NCI-H2196 treated with DMSO at 0.1 percent for 48 hours (cell line): ENCODE measurements at regions not wholly inside any gene's neighbourhood (a gene's known extent, or its start where the extent isn't known, plus 50 kb on each side); places are given as distances from the start of the nearest gene placed in this dataset.
"Not testable (repeated sequence)": the region's sequence is repeated elsewhere in the genome, so short reads cannot be mapped to it uniquely, and the experiment has no call there.

Source experiments
- DNase-seq: peaks from one replicate; lab custom pipeline; 2025; ENCODE audit not compliant: unreplicated experiment; lab: John Stamatoyannopoulos, UW

DNA sequence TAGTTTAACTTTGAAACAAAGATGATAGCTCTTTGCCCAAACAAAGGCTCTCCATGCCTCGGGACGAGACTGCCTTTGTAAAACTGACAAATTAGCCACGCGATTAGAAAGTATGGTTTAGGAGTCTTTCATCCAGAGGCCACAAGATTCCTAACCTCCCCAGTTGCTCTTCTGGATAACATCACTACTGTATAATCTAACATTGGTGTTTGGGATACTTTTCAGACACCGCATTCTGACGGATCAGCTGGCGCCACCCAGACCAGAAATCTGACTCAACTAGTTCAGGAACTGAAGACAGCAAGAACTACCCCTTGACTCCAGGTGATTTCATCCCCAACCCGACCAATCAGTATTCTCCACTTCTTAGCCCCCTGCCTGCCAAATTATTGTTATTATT, 98.1 kb upstream of the TEX13D start:
- no peak for DNase-seq

DNA sequence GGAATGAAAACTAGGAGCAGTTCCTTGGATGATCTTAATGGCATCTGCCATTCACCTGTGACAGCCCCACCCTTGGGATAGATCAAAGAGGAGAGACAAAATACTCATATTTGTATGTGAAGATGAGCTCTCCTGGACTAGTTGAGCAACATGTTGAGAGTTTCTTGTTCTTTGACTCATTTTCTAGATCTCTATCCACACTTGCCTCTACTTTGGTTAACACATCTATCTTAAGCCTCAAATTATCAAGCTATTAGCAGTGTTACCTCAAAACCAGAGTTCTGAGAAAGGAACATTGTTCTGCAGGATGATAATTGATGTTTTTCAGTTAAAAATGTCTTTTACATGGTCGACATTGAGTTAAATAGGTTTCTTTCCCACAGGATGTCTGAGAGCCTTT, 94.2 kb upstream of the TEX13D start:
- no peak for DNase-seq

DNA sequence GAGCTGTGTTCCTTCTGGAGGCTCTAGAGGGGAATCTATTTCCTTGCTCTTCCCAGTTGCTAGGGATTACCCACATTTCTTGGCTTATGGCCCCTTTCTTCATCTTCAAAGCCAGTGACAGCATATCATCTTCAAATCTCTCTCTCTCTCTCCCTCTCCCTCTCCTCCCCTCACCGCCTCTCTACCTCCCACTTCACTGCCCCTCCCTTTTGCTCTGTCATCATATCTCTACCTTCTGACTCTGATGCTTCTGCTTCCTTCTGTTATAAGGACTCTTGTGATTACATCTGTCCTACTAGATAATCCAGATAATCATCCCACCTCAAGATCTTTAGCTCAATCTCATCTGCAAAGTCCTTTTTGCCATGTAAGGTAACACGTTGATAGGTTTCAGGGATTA, 93.1 kb upstream of the TEX13D start:
- DNase-seq = no peak

- DNase-seq = no peak
Observed at GRCh38 chrX:124239911-124240310, 92.5 kb upstream of the TEX13D start.

DNA sequence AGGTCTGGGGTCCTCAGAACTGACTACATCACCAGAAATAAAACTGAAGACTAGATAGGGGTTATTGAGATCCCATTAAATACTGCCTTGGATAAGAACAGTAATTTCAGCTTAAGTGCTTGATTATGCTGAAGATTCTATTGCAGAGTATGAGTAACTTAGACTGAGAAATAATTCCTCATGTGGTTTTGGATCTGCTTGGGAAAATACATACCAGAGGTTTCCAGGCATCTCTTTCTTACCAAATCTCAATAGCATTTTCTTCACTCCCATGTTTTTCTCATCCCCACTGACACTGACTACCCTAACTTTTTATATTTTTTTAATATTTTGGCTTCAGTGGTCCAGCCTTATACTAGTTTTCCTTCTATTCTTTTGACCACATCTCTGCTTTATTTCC, 92.0 kb upstream of the TEX13D start:
- no peak for DNase-seq

DNA sequence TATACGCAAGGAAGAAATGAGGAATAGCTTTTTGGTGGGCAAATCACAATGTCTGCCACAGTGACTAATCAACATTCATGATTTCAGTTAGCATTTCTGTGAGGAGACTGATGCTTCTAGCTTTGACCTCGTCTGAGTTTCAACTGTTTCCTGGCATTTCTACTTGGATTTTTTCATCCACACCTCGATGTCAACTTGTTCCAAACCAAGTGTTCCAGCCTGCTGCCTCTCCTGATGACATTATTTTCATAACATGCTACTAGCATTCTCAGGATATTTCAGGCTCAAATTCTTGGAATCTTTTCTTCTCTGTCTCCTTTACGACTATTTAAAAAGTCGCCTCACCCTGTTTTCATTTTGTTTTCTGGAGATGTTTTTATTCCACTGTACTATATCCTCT, 90.3 kb upstream of the TEX13D start:
- DNase-seq = no peak

DNA sequence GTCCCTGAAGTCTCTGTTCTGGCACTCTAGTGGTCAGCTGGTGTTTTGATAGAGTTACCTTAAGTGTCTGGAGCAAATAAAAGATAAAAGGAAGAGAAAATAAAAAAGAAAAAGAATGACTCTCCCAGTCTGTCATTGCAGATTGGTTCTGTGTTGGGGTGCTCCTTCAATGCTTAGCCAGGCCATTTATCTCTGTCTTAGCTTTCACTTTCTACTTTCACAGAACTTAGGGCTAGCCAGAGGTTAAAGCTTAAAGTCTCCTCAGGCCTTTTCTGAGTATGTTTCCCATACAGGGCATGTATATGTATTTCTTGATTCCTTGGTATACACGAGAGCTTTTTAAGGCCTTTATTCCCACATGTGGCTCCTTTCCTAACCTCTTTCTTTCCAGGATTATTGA, 83.1 kb upstream of the TEX13D start:
- no peak for DNase-seq

GRCh38 chrX:124250835-124251437, 81.5 kb upstream of the TEX13D start:
- no peak for DNase-seq

DNA sequence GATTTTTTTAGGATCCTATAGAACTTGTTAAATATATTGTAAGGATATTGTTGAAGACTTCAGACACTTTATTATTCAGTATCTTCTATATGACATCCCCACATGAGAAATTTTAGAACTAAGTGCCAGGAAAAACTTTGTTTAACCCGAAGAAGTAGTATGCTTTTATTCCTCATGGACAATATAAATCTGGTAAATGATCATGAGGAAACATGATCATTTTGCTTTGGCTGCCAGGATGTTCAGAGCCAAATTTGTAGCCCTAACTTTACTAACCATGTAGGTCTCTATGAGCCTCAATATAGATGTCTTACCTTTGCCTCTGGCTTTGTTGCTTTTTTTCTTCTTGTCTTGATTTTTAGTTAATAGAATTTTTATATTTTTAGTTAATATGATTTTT, 77.8 kb upstream of the TEX13D start:
- no peak for DNase-seq

GRCh38 chrX:124256216-124256615, 76.2 kb upstream of the TEX13D start:
- no peak for DNase-seq

GRCh38 chrX:124256629-124257380, 75.7 kb upstream of the TEX13D start:
- no peak for DNase-seq

DNA sequence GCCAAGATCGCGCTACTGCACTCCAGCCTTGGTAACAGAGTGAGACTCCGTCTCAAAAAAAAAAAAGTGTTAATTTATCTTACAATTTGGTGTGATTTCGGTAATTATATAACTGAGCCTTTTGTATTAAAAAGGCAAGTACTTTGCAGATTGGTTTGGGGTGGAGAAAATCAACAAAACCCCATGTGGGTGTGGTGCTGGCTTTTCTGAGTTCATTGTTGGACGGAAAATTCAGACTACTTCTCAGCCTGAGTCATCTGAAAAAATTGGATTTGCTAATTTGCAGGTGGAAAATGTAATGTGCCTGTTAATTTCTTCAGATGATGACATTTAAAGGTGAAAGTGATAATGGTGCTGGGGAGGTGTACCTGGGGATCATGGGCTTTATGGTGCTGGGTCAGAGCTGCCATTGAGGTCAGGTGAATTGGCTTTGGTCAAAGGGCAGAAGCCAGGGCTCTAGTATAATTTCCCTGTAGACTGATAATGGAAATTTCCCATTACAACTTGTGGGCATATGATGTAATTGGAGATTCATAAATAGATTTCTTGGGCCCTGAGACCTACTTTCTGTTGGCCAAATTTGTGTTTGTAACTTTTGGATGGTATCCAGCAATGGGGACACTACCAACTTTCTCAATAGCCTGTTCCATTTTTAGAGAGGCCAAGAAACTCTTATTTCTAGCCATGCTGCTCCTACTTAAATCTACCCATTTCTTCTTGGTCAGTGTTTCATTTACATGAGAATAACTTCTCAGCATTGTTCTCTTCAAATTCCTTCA, 74.3 kb upstream of the TEX13D start:
- DNase-seq = no peak

GRCh38 chrX:124260845-124261244, 71.6 kb upstream of the TEX13D start:
- DNase-seq = no peak

DNA sequence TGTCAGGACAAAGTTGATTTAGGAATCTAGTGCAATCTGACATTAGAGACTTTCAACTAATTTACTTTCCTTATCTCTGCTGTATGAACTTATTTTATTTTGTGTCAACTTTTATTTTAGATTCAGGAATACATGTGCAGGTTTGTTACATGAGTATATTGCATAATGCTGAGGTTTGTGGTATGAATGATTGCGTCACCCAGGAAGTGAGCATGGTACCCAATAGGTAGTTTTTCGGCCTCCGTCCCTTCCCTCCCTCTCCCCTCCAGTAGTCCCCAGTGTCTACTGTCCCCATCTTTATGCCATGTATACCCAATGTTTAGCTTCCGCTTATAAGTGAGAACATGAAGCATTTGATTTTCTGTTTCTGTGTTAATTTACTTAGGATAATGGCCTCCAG, 68.7 kb upstream of the TEX13D start:
- no peak for DNase-seq

- DNase-seq = no peak
Observed at GRCh38 chrX:124268099-124268498, 64.4 kb upstream of the TEX13D start.

DNA sequence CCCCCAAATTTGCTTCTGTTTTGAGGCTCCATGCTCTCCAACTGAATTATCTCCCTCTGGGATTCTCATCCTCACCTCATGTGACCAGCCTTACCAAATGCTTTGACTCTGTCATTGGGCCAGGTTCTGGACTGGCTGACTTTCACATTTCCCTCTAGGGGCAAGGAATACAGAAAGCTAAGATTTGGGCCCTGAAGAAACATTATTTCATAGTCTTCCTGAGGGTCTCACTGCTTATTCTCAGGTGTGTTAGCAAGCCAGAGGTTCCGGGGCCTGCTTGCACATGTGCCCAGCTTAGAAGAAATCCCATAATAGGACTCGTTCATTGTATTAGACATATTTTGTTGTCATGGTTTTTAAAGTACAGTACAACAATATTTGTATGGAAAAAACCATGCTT, 62.6 kb upstream of the TEX13D start:
- no peak for DNase-seq

DNA sequence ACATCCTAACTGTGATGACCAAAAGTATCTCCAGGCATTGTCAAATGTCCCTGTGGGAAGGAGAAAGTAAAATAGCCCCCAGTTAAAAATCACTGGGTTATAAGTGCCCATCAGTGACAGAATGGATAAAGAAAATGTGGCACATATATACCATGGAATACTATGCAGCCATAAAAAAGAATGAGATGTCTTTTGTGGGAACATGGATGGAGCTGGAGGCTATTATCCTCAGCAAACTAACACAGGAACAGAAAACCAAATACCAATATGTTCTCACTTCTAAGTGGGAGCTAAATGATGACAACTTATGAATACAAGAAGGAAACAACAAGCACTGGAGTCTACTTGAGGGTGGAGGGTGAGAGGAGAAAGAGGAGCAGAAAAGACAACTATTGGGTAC, 60.9 kb upstream of the TEX13D start:
- not testable (repeated sequence) for DNase-seq

GRCh38 chrX:124272370-124272982, 60.0 kb upstream of the TEX13D start:
- no peak for DNase-seq

DNA sequence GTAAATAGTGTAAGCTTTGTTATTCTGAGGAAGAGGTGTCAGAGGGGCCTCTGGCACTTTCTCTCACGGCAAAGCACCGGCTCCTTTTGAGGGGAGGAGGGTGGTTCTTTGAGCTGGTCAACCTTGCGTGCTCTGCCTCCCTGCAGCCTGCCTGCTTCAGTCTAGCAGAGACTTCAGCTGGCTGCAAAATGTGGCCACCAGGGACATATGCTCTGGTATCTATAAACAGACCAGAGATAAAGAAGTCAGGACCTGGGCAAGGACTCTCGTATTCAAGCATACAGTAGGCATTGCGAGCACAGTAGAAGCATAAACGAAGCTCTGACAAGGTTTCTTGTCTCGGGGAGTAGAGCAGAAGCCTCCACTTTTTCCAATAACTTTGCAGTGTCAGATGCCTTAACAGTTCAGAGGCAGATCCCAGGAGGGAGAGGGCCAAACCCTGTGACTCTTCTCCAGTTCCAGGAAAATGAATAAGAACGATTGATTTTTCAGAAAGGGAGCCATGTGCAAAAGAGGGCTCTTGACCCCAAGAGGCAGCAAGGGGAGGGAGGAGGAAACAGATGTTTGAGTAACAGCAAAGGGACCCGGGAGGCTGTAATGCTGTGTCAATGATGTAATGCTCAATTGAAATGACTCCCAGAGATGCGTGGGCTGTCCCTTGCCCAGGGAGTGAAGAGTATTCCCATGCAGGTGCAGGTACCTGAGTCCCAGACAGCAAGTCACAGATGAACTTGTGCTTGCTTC, 57.9 kb upstream of the TEX13D start:
- no peak for DNase-seq

GRCh38 chrX:124275182-124275894, 57.1 kb upstream of the TEX13D start:
- no peak for DNase-seq
